ENCODE measurements at regions not wholly inside any gene's neighbourhood (a gene's known extent, or its start where the extent isn't known, plus 50 kb on each side); places are given as distances from the start of the nearest gene placed in this dataset.

GRCh38 chr12:85466890-85467289 is 186.9 kb downstream of the ALX1 start:
- no peak for TF ChIP-seq POLR2A (IDR thresholded peaks at IDR 0.05)
- TF ChIP-seq CTCF (IDR thresholded peaks at IDR 0.05), result no peak
